NCI-H187 (cell line): ENCODE measurements at regions not wholly inside any gene's neighbourhood (a gene's known extent, or its start where the extent isn't known, plus 50 kb on each side); places are given as distances from the start of the nearest gene placed in this dataset.

Experiments
- DNase-seq, 2 experiments: peaks; one replicate each; lab custom pipeline; 2025; lab: John Stamatoyannopoulos, UW

GRCh38 chr18:66141716-66142115 is 390.9 kb downstream of the CDH7 start:
- DNase-seq = no peak

GRCh38 chr18:66138642-66139041 is 387.8 kb downstream of the CDH7 start:
- no peak for DNase-seq

- no peak for DNase-seq
Observed at GRCh38 chr18:66136039-66136438, 385.2 kb downstream of the CDH7 start.

DNA sequence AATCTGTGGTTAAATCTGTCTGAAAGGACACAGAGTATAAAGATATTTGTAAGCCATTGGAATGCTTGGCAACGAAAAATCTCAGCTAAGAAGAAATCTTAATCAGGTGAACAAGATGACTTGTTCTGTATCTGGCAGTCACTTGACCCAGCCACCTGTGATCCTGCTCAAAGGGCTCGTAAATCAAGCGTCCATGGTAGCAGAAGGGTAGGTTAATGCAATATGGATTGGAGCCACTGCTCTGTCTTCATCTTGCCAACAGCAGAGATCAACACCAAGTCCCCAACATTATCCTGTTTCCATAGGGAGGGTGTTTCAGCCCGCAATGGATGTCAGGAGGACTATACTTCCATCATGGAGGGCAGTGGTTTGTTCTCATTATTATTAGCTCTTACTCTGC is 378.4 kb downstream of the CDH7 start:
- DNase-seq = no peak

GRCh38 chr18:66126266-66126665 is 375.5 kb downstream of the CDH7 start:
- DNase-seq = no peak

DNA sequence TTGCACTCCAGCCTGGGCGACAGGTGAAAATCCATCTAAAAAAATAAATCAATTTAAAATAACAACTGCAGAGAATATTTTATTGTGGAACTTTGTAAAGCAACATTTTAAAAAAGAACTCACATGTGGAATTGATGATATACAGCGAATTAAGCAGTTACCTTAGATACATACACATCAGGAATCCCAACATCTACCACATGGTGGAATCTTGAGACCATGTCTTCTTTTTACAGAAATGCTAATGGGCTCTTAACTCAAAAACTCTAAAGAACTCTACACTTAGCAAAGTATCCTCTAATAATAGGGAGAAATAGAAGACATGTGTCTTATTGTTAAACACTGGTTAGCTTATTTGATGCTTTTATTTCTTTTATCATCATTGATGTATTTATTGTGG is 373.6 kb downstream of the CDH7 start:
- no peak for DNase-seq

DNA sequence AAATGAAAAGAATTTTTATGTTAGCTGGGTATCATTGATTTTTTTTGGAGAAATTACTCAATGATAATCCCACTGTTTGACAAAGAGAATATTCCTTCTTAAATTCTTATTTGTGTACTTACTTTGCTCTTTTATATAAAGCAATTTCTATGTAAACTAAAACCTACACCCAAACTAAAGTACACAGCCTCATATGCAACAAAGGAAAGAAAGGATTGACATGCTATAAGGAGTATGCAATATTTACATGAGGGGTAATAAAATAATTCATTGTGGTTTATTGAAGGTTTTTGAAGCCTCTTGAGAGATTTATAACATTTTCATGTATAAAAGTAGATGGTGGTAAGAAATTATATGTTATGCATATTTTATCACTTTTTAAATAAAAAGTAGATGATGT is 368.5 kb downstream of the CDH7 start:
- no peak for DNase-seq

GRCh38 chr18:66111018-66111417 is 360.2 kb downstream of the CDH7 start:
- DNase-seq = no peak

DNA sequence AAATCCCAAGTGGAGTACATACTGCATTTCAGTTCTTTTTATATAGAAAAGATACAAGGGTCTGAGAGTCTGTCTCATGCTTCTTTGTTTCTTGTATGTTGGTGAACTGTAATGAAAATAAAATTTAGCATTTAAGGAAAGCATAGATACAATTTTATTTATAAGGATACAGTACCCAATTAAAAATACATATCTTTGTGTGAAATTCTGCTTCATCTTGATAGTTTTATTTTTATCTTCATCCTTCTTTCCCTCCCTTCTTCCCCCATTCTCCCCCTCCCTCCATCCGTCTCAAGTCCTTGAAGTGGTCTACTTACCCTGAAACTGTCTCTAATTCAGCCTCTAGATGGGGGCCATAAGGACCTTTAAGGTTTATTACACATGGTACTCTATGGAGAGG is 359.8 kb downstream of the CDH7 start:
- no peak for DNase-seq

DNA sequence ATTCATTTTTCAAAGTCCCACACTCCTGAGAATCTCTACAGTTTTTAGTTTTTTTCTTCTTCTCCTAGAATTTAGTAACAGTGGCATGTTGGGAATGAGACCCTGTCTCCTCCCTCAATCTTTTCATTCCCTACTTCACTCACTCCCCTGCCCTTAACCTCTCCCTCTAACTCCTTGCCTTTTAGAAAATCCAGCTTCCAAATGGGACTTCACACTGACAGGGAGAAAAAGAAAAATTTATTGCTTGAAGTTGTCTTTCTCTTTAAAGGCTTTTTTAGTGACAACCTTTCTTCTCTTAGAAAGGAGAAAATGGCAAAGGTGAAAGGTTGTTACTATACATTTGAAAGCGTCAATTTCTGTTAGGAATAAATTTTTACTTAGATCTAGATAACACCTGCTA is 359.2 kb downstream of the CDH7 start:
- DNase-seq = no peak

DNA sequence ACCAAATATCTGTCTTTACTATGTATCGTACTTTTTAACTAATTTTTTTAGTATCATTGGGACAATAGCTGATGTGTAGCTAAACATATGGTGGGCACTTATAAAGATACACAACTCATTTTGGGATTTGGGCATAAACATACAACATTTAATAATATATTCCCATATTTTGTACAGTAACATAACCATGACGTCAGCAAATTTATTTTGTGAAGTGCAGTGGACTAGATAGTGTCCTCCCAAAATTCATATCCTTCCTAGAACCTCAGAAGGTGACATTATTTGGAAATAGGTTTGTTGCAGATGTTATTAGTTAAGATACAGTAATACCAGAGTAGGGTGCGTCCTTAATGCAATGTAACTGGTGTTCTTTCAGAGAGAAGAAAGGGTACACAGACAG is 356.7 kb downstream of the CDH7 start:
- DNase-seq = no peak

DNA sequence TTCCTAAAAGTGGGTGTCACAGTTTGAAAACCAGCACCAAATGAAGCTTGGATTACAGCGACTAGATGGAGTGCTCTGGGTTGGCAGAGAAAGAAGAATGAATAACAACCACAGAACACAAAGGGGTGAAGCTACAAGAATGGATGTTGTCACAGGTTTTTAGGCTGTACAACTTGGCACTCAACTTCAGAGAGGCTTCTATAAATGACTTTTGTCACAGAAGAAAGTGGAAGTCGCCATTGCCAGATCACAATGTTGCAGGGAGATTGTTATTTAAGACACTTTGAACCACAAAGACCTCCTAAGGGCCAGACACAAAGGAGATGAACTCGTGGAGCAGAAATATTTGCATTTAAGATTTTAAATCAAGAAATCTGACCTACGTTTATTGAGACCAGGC is 354.2 kb downstream of the CDH7 start:
- DNase-seq = no peak

- DNase-seq = no peak
Observed at GRCh38 chr18:66103550-66103949, 352.7 kb downstream of the CDH7 start.

- DNase-seq = no peak
Observed at GRCh38 chr18:66083078-66083477, 332.3 kb downstream of the CDH7 start.

GRCh38 chr18:66078925-66079800 is 328.4 kb downstream of the CDH7 start:
- DNase-seq = no peak

GRCh38 chr18:66077066-66077465 is 326.3 kb downstream of the CDH7 start:
- no peak for DNase-seq

- DNase-seq = no peak
Observed at GRCh38 chr18:66066191-66066590, 315.4 kb downstream of the CDH7 start.

DNA sequence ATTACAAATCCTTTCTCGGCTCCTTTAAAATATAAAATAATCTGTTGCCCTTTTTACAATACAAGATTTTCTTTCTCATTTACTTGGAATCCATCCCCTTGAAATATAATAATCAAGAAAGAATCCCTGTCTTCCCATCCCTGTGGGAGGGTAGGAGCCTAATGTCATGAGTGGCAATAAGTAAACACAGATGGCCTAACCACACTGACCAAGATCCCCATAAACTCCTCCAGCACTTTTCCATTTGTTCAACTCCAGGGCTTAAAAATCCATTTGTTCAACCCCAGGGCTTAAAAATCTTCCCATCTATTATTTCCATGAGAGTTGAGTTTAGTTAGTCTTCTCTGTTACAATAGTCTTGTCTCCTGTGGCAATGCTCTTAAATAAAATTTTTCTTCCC is 297.6 kb downstream of the CDH7 start:
- no peak for DNase-seq

GRCh38 chr18:66046032-66046602 is 295.3 kb downstream of the CDH7 start:
- DNase-seq = no peak

DNA sequence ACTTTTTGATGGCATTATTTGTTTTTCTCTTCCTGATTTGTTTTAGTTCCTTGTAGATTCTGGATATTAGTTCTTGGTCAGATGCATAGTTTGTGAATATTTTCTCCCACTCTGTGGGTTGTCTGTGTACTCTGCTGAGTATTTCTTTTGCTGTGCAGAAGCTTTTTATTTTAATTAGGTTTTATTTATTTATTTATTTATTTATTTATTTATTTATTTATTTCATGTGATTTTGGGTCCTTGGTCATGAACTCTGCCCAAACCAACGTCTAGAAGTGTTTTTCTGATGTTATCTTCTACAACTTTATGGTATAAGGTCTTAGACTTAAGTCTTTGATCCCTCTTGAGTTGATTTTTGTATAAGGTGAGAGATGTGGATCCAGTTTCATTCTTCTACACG is 292.2 kb downstream of the CDH7 start:
- no peak for DNase-seq

DNA sequence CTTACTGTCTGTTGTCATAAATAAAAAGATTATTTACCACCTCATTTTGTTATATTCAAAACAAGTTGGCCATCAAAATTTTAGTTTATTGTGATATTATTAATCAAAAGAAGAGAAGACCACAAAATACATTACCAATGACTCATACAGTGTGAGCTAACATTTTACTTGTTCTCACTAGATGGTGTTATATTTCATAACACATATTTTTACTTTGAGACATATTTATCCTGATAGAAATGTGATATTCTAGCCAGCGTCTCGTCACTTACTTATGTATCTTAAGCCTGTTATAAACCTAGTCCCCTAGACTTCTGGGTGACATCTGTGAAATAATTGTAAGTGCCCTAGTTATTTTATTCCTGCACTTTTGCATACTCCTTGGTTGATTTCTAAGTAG is 263.2 kb downstream of the CDH7 start:
- DNase-seq = no peak

DNA sequence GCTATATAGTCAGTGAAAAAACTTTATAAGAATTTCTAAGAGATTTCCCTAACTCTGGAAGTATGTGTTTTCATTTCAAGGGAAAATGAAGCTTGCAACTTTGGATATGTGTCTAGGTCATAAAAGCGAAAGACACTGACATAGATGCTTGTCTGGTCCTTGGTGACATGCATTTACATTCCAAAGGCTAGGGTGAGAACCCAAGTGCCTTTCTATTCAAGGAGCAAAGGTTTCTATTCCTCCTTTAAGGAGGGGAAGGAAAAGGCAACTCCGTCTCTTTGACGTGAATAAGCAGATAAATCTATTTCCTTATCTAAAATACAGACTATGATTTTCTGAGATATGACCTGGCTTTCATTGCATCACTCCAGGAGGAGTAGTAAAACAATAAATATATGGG is 261.1 kb downstream of the CDH7 start:
- DNase-seq = no peak

GRCh38 chr18:66005831-66006588 is 255.2 kb downstream of the CDH7 start:
- DNase-seq = no peak
